Hepatocyte (in vitro differentiated cells): ENCODE measurements at regions not wholly inside any gene's neighbourhood (a gene's known extent, or its start where the extent isn't known, plus 50 kb on each side); places are given as distances from the start of the nearest gene placed in this dataset.
"Not testable (repeated sequence)": the region's sequence is repeated elsewhere in the genome, so short reads cannot be mapped to it uniquely, and the experiment has no call there.

Experiments used
- DNase-seq: peaks from one replicate; pipeline ENCODE4 v3.0.0-alpha.2; 2016; ENCODE audit warnings: low spot score
- H2AFZ ChIP-seq: fragments of 200-600 bp; sonication (generic); 2 replicates; pipeline ENCODE4 v1.6.0; 2016; ENCODE audit warnings: antibody characterized with exemption, mild to moderate bottlenecking
- H3K27ac ChIP-seq: fragments of 200-600 bp; sonication (generic); 2 replicates; pipeline ENCODE4 v1.5.1; 2016; ENCODE audit warnings: mild to moderate bottlenecking
- H3K27me3 ChIP-seq: fragments of 200-600 bp; sonication (generic); 2 replicates; pipeline ENCODE4 v1.6.1; 2016
- H3K36me3 ChIP-seq: fragments of 200-600 bp; sonication (generic); replicated peaks from 2 replicates; pipeline ENCODE4 v1.5.1; 2016; ENCODE audit warnings: low read depth; ENCODE audit not compliant: insufficient read depth
- H3K4me1 ChIP-seq: fragments of 200-600 bp; sonication (generic); 2 replicates; pipeline ENCODE4 v1.5.1; 2016; ENCODE audit warnings: mild to moderate bottlenecking, moderate library complexity; ENCODE audit not compliant: insufficient read depth
- H3K4me2 ChIP-seq: fragments of 200-600 bp; sonication (generic); 2 replicates; pipeline ENCODE4 v1.6.0; 2016
- H3K4me3 ChIP-seq: fragments of 200-600 bp; sonication (generic); 2 replicates; pipeline ENCODE4 v1.5.1; 2016; ENCODE audit warnings: mild to moderate bottlenecking
- H3K79me2 ChIP-seq: fragments of 200-600 bp; sonication (generic); 2 replicates; pipeline ENCODE4 v1.6.0; 2017; ENCODE audit warnings: mild to moderate bottlenecking
- H3K9me2 ChIP-seq: fragments of 200-600 bp; sonication (generic); replicated peaks from 2 replicates; pipeline ENCODE4 v1.6.0; 2017; ENCODE audit warnings: mild to moderate bottlenecking; ENCODE audit not compliant: insufficient read depth
- H3K9me3 ChIP-seq: fragments of 200-600 bp; sonication (generic); 2 replicates; pipeline ENCODE4 v1.5.1; 2016; ENCODE audit warnings: low read depth, mild to moderate bottlenecking
- H4K20me1 ChIP-seq: fragments of 200-600 bp; sonication (generic); 2 replicates; pipeline ENCODE4 v1.6.0; 2016; ENCODE audit warnings: mild to moderate bottlenecking; ENCODE audit not compliant: insufficient read depth, poor library complexity, severe bottlenecking
- CTCF ChIP-seq: fragments of 200-600 bp; sonication (generic); IDR thresholded peaks from 2 replicates; pipeline ENCODE4 v1.5.1; 2016; ENCODE audit warnings: antibody characterized with exemption, mild to moderate bottlenecking; ENCODE audit not compliant: poor library complexity
- EZH2 ChIP-seq: fragments of 200-600 bp; sonication (generic); IDR thresholded peaks from 2 replicates; pipeline ENCODE4 v1.6.1; 2016; ENCODE audit warnings: antibody characterized with exemption, mild to moderate bottlenecking, borderline replicate concordance
- EZH2phosphoT487 ChIP-seq: fragments of 200-600 bp; sonication (generic); IDR thresholded peaks from one replicate; pipeline ENCODE4 v1.6.1; 2018; ENCODE audit warnings: antibody characterized with exemption, mild to moderate bottlenecking, low read depth, moderate library complexity; ENCODE audit not compliant: unreplicated experiment, severe bottlenecking
- WGBS: methylation state at CpG from one replicate; pipeline ENCODE4 v1.1.6; 2016; ENCODE audit warnings: low lambda C conversion rate; ENCODE audit errors: missing lambda C conversion rate; 5-methylcytosine and 5-hydroxymethylcytosine counted together

DNA sequence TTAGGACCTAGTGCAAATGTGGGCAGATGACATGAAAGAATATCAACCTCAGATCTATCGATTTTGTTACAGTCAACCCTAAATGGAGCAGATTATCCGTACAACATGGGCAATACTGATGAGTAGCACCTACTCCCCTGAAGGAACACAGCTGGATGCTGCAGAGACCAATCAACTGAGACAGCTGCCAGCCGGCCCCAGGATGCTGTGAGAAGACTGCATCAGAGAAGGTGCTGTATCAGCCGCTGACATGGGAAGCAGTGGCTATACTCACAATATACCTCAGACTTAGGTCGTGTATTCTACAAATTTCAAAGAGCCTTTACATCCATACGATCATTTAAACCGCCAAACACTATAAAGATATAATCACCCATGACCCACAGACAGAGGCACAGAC is 95.9 kb upstream of the FNDC3A start:
- 78% methylated on average over 7 of the region's 7 CpGs for WGBS
- no peaks in the 10 kb centered on the region for H3K9me2 ChIP-seq
- DNase-seq, result no peak
- TF ChIP-seq CTCF (no peak), EZH2 (no peak), EZH2phosphoT487 (no peak)
- H3K79me2 ChIP-seq, result no peaks in the 10 kb centered on the region
- no peaks in the 10 kb centered on the region for H3K9me3 ChIP-seq
- H3K36me3 ChIP-seq, result no peaks in the 10 kb centered on the region
- no peaks in the 10 kb centered on the region for H4K20me1 ChIP-seq
- no peak overlapping the region for H3K4me2 ChIP-seq
- H3K4me1 ChIP-seq, result no peaks in the 10 kb centered on the region
- H3K27ac ChIP-seq, result no peak overlapping the region
- no peak overlapping the region for H3K4me3 ChIP-seq
- no peak overlapping the region for H2AFZ ChIP-seq
- peaks cover 20% of the 10 kb centered on the region for H3K27me3 ChIP-seq

- not testable (repeated sequence) for H4K20me1 ChIP-seq, H3K4me2 ChIP-seq, H3K4me3 ChIP-seq, H3K9me2 ChIP-seq, H3K27me3 ChIP-seq, DNase-seq, H3K9me3 ChIP-seq, H3K36me3 ChIP-seq, H3K79me2 ChIP-seq, H2AFZ ChIP-seq, H3K27ac ChIP-seq, H3K4me1 ChIP-seq
- WGBS, result 97% methylated on average over 1 of the region's 1 CpG
Observed at GRCh38 chr13:48883786-48884185, 91.9 kb upstream of the FNDC3A start.

- DNase-seq, result no peak
- H3K4me3 ChIP-seq, result no peak overlapping the region
- no peaks in the 10 kb centered on the region for H3K27me3 ChIP-seq
- H3K4me1 ChIP-seq, result no peaks in the 10 kb centered on the region
- no peak overlapping the region for H3K4me2 ChIP-seq
- H3K9me3 ChIP-seq, result no peaks in the 10 kb centered on the region
- TF ChIP-seq CTCF (no peak), EZH2 (no peak), EZH2phosphoT487 (no peak)
- no peaks in the 10 kb centered on the region for H4K20me1 ChIP-seq
- no peaks in the 10 kb centered on the region for H3K9me2 ChIP-seq
- no peaks in the 10 kb centered on the region for H3K79me2 ChIP-seq
- H3K36me3 ChIP-seq, result no peaks in the 10 kb centered on the region
- H3K27ac ChIP-seq, result no peak overlapping the region
- H2AFZ ChIP-seq, result no peak overlapping the region
Observed at GRCh38 chr13:48885027-48885395, 90.7 kb upstream of the FNDC3A start.

- DNase-seq, result no peak
- no peak overlapping the region for H2AFZ ChIP-seq
- H3K4me3 ChIP-seq, result no peak overlapping the region
- H3K36me3 ChIP-seq, result no peaks in the 10 kb centered on the region
- no peaks in the 10 kb centered on the region for H3K9me3 ChIP-seq
- no peaks in the 10 kb centered on the region for H4K20me1 ChIP-seq
- H3K27me3 ChIP-seq, result no peaks in the 10 kb centered on the region
- no peaks in the 10 kb centered on the region for H3K9me2 ChIP-seq
- peaks cover 4% of the 10 kb centered on the region for H3K4me1 ChIP-seq
- 93% methylated on average over 5 of the region's 5 CpGs for WGBS
- TF ChIP-seq EZH2phosphoT487, result no peak
- no peak for TF ChIP-seq EZH2
- TF ChIP-seq CTCF, result no peak
- H3K79me2 ChIP-seq, result no peaks in the 10 kb centered on the region
- H3K4me2 ChIP-seq, result no peak overlapping the region
- no peak overlapping the region for H3K27ac ChIP-seq
Observed at GRCh38 chr13:48888613-48889012, 87.1 kb upstream of the FNDC3A start.
